Astrocyte of the hippocampus (primary cell): ENCODE measurements at regions not wholly inside any gene's neighbourhood (a gene's known extent, or its start where the extent isn't known, plus 50 kb on each side); places are given as distances from the start of the nearest gene placed in this dataset.
"Not testable (repeated sequence)": the region's sequence is repeated elsewhere in the genome, so short reads cannot be mapped to it uniquely, and the experiment has no call there.

ENCODE experiments used
- DNase-seq: peaks from one replicate; pipeline ENCODE4 v3.0.0; 2011; ENCODE audit warnings: low read depth, low spot score

DNA sequence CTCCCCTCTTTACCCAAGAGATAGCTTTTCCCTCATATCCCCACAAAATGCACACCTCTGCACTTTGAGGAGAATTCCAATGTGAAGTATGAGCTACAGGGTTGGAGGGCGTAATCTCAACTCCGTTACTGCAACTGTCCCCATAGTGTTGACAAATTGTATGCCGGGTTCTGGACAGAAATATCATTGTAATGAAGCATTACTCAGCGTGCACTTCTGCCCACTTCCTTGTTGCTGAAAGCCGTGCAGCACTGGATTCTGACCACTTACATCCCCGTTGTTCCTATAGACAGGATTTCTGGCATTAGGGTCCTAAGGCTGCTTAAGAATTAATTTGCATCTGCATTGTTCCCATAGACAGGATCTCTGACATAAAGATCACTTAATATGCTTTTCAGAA lies 205.6 kb downstream of the RHOU start:
- DNase-seq = no peak

DNA sequence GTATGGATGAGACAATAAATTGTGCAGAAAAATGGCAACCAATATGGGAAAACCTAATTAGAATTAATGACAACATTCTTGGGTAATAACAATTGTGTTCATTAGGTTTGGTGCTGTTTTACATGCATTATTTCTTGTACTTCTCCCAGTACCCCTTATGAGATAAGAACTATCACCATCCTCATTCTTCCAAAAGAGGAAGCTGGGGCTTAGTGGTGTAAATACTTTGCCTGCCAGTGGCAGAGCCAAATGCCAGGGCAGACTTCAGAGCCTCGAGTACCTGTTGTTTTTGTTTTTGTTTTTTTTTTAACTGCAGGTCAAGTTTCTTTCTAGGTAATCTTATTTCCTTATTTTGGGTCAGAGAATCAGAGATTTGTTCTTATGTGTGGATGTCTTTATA lies 206.4 kb downstream of the RHOU start:
- no peak for DNase-seq

DNA sequence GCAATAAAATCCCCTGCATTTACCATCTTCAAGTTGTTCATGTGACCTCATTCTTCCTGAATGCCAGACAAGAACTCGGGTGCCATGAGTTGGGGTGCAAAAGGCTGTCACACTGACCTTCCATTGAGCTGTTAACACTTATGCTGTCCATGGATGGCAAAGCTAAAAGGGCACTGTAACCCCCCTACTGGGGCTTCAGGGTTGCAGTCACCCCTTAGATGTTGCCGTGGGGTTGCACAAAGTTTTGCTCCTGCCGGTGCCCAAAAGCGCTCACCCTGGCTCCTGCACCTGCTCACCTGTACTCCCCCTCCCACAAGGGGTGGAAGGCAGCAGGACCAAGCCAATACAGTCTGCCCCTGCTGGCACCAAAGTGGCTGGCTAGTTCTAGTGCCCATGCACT lies 208.2 kb downstream of the RHOU start:
- DNase-seq = no peak

DNA sequence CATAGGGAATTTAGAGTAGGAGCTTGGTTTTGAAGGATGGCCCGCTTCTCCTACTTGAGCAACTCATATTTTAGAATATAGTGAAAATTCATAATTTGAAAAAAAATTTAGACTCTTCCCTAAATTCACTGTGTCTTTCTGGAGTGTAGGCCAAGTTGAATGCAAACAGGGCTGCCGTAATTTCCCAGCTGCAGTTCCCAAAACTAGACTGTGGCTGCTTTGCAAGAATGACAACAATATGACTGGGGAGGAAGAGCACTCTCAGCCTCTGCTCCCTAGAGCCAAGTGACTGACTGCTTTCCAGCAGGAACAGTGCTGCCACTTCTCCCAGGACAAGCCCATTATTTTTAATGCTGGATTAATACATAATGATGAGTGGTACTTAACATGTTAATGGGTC lies 209.0 kb downstream of the RHOU start:
- no peak for DNase-seq

DNA sequence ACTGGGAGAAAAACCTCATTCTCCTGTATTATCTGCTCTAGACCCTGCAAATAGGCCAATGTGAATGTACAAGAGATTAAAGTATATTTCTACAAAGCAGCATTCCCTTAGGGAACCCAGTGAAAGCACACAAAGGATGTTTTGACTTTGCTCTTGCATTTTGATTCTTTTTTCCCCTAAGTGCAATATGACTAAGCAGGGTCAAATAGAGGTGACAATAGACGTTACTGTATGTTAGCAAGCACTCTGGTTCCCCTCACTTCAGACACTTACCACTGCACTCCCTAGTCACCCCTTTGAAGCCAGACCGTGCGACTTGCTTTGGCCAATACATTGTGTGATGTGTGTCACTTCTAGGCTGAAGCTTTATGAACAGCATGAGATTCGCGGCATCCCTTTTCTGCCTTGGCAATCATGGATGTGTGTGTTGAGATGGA lies 209.7 kb downstream of the RHOU start:
- peak; percentile 44 for DNase-seq

DNA sequence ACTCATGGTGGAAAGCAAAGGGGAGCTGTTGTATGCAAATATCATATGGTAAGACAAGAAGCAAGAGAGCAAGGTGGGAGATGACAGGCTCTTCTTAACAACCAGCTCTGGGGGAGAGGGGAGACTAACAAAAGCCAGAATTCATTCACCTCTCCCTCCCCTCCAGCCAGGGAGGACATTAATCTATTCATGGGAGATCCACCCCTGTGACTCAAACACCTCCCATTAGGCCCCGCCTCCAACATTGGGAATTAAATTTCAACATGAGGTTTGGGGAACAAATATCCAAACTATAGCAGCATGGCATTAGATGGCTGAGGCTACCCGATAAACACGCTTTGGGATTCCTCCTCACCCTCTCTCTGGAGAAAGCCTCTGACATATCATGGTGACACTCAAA lies 210.6 kb downstream of the RHOU start:
- DNase-seq = no peak

DNA sequence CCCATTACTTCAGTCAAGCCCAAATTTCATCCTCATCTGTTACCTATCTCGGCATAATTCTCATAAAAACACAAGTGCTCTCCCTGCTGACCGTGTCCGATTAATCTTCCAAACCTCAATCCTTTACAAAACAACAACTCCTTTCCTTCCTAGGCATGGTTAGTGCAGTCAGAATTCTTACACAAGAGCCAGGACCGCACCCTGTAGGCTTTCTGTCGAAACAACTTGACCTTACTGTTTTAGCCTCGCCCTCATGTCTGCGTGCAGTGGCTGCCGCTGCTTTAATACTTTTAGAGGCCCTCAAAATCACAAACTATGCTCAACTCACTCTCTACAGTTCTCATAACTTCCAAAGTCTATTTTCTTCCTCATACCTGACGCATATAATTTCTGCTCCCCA lies 214.3 kb downstream of the RHOU start:
- not testable (repeated sequence) for DNase-seq

DNA sequence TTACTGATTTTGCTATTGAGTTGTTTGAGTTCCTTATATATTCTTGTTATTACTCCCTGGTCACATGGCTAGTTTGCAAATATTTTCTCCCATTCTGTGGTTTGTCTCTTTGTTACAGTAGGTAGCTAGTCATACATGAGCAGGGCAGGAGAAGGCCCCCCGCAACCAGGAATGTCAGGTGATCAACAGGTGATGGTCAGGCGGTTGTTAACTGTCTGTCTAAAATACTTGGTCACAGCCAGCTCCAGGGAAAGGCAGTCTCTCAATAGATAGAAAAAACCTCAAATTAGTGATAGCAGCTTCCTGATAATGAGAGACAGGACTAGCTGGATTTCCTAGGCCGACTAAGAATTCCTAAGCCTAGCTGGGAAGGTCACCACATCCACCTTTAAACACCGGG lies 217.9 kb downstream of the RHOU start:
- no peak for DNase-seq

DNA sequence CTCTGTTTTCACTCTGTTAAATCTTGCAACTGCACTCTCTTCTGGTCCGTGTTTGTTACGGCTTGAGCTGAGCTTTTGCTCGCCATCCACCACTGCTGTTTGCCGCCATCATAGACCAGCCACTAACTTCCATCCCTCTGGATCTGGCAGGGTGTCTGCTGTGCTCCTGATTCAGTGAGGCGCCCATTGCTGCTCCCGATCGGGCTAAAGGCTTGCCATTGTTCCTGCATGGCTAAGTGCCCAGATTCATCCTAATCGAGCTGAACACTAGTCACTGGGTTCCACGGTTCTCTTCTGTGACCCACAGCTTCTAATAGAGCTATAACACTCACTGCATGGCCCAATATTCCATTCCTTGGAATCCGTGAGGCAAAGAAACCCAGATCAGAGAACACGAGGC lies 218.5 kb downstream of the RHOU start:
- not testable (repeated sequence) for DNase-seq

DNA sequence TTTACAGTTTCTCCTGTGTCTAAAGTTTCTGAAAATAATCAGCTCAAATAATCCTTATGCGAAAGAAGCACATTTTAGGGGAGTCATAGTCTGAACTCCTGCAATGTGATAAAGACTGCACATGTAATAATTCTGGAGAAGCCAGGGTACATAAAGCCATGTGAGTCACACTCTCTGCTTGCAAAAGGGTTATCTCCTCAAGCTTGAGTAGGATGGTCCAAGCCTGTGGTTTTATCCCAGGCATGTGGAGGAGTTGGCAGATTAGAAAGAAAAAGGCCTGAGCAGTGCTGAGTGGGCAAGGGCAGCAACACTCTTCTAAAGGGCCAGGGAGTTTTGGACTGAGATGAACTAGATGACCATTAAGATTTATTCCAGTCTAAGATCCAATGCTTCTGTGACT lies 220.4 kb downstream of the RHOU start:
- DNase-seq = peak; percentile 47

DNA sequence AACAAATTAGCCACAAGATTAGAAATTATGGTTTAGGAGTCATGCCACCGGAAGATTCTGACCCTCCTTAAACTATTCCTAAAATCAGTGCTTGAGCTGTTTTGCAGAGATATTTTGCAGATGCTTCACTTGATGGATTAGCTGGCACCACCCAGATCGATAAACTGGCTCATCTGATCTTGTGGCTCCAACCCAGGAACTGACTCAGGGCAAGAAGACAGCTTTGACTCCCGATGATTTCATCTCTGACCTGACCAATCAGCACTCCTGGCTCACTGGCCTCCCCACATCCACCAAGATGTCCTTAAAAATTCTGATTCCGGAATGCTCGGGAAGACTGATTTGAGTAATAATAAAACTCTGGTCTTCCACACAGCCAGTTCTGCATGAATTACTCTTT lies 221.6 kb downstream of the RHOU start:
- DNase-seq = no peak

DNA sequence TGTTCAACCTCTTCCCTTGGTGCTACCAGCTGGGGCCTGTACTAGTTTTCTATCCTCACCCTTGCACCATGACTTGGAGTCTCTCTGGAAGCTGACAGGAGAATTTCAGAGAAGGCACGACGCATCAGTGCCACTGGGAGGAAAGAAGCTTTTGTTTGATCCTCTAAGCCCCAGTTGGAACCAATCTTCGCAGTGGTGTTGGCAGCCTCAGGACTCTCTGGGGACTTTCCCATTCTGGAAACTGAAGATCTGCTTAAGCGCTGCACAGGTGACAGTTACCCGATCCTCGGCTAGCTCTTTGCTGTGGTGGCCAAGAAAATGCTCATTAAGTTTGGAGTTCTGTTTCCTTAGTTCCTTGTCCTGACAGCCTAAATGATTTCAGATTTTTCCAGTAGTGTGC lies 222.3 kb downstream of the RHOU start:
- DNase-seq = no peak

DNA sequence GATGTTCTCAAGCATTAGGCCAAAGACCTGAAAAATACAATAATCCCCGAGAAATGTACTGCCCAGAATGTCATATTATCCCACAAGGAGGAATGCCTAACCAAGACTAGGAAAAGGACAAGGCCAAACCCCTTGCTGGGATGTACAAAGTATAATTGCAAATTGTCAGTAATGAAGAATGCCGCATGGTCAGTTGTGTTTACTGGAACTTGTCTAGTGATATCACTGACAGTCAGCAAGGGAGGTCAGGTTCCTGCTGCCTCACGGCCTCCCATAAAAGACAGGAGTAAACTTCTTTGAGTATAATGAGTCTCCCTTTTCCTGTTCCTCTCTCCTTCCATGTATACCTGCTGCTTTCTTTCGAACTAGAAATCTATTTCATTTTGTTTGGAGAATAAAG lies 222.8 kb downstream of the RHOU start:
- DNase-seq = no peak

DNA sequence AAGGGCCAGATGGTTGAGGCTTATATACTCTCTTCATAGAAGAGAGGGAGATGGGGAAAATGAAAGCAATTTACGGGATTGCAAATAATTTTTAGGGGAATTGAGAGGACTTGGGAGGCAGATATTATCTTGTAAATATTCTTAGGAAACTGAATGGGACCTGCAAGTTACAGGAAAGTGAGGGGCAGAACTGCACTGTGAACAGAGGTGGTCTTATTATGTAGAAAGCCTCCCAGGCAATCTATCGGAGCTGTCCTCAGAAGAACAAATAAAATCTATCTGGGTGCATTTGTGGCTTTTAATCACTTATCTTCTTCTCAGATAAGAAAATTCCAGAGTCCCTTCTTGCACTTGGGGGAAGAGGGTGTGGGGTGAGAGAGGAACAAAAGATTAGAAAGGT lies 223.5 kb downstream of the RHOU start:
- no peak for DNase-seq

DNA sequence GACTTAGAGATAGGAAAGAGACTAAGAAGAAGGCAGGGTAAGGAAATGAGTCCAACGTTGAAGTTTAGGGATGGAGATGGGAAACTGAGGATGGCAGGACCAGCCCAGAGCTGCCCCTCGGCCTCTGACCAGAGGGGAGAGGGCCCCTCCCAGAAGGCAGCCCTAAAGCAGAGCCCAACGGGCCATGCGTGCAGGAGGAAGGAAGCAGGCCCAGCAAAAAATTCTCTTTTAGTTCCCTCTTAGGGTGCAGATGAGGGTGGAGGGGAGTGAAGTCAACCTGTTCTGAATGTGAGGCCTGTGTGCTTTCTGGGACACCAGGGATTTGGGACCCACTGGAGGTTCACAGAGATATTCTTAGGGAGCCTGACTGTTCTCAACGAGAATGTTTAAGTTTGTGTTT lies 225.4 kb downstream of the RHOU start:
- no peak for DNase-seq

DNA sequence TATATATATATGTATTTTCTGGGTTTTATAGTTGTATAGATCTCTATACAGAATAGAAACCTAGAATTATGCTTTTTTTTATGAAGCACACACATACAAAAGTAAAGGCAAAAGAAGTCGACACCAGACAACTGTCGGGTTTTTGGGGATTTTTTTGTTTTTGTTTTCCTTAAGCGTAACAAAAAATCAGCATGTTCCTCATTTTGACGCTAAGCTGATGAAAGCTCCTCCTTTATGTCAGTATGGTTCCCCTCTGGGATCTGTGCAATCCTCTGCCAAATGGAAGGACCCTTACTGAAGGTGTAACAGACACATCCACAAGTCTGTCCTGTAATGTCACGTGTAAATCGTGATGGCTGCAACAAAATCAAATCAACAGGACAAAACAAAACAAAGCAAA lies 226.2 kb downstream of the RHOU start:
- no peak for DNase-seq

DNA sequence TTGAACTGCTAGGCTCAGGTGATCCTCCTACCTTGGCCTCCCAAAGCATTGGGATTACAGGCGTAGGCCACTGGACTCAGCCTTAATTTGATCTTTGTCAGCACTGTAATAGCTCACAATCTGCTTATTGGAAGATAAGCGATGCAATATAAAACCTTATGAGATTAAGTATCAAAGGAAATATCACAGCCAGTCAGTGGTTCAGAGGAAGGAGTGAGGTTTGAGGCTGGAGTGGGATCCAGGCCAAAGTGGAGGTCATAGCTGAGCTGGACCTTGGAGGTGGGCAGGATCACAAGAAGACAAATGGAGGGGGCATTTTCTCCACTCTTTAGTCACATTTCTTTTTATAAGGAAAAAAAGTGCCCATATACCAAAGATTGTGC lies 228.5 kb downstream of the RHOU start:
- DNase-seq = no peak

DNA sequence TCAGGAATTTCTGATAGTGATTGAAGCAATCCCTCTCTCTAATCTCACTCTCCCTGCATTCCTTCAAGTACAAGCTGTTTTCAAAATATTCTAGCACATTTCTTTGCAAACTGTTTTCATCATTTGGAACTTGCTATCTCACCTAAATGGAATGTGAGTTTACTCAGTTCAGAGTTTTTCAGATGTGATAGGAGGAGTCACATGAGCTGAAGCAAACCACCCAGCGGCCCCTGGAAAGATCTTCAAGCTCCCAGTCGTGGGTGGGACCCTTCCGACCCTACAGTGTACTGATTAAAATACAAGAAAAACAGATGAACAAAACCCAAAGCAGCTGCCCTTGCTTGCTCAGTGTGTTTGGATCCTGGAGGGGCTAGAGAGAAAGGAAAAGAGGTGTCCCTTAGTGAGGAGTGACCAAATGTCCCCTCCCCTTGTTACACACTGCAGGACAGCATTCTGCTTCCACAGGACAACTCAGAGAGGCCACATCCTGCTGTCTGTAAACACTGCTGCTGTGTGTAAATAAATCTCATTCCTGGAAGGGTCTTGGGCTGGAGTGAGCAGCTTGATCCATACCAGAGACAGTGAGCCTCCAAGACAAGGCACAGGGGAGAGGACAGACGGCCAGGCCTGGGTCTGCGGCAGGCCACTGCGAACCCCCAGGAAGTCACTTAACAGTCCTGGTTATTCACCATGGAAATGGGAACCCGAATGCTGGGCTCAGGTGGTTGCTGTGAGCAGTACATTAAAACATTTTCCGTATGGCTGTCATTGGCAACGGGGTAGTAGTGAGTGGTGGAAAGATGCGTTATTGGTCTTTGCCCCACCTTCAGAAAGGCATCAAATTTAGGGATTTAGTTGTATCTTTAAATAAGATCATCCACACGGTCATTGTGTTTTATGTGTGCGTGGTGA lies 229.2 kb downstream of the RHOU start:
- peak; percentile 87 for DNase-seq

DNA sequence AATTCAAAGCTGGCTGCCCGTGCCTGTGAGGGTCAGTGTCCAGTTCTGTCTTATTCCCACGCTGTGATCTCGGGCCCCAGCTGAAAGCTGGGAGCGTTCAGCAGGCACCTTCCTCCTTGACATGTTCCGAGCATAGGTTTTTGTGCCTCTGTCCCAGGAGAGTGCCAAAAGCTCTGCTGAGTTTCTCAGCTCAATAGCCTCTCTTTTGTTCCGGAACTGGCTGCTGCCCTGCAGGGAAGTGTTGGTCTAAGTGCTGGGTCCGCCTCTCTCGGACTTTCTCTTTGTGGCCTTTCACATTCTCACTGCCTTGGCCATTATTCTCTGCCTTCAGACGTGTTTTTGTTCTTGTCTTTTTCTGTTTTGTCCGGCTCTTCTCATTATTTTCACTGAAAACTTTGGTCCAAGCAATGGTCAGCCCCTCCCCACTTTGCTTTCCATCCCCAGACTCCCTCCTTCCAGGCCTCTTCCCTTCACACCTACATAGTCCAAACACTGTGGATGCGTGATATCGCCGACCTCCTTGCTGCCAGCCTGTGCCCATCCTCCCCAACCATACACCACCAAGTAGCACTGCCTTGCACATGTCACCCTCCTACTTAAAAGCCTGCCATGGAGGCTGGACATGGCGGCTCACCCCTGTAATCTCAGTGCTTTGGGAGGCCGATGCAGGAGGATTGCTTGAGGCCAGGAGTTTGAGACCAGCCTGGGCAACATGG lies 233.8 kb downstream of the RHOU start:
- no peak for DNase-seq

DNA sequence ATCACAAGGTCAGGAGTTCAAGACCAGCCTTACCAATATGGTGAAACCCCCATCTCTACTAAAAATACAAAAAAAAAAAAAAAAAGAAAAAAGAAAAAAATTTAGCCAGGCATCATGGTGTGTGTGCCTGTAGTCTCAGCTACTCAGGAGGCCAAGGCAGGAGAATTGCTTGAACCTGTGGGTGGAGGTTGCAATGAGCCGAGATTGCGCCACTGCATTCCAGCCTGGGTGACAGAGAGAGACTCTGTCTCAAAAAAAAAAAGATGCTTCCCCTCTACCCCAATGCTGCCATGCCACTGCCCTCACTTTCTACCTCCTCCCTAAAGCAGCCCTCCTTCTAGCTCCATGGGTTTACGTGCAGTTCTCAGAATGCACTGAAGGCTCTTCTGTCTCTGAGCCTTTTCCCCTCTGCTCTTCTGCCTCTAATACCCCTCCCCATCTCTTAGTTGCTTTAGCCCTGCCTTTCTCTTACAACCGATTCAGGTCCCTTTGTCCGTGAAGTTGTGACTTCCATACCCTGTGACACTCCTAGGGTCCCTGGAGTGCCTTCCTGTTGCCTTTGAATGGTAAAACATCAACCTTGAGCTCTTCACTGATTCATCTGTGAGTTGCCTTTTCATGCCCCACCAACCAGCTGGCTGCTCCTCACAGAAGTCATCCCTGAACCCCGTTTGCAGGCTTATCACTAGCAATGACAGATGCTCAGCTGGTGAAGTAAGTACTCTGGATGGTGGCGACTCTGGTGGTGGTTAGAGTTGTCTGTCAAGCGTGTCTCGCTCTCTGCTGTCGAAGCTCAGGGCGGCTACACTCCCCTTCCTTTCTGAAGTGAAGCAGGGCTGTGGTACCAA lies 234.9 kb downstream of the RHOU start:
- no peak for DNase-seq

DNA sequence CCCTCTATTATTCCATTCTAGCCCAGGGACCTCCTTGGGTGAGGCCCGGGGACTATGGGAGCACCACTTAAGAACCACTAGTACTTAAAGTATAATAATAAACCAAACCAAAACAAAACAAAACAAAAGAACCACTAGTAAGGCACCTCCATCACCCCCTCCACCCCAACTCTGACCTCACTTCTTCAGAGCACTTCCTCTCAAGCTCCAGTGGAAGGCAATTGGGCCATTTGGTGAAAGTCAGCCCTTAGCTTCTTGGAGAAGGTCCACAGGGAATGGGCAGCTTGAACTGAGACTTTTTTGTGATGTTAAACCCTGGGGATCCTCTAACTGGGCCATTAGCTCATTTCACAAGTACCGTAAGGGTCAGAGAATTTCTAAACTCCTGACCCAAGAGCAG lies 237.3 kb downstream of the RHOU start:
- DNase-seq = no peak

DNA sequence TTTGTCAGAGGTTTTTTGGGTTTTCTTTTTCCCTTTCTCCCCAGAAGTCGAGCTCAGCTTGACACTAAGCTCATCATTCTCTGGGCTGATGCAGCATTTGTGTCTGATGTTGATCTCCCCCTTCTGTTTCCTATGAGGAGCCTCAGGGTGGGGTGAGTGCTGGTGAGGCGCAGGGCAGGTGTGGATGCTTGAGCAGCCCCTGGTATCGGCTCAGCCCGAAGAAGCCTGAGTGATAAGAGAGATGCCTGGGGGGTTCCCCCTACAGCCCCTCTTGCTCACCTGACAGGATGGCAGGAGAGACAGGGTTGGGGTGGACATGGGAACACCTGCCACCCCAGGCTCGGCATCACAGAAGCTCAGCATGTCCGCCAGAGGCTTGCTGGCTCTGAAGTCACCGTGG lies 239.0 kb downstream of the RHOU start:
- DNase-seq = no peak
